Calu3 (cell line): ENCODE measurements at regions not wholly inside any gene's neighbourhood (a gene's known extent, or its start where the extent isn't known, plus 50 kb on each side); places are given as distances from the start of the nearest gene placed in this dataset.

Source experiments
- BruUV-seq: library from RNA; stranded (reverse); fragments of 400-500 nt; replicated peaks from 2 replicates; lab custom pipeline; 2021; lab: Mats Ljungman, UMichigan
- CTCF ChIA-PET: fragments of 300-600 bp; sonication (Branson Sonifier 250); formaldehyde crosslinking; loops from one replicate; lab custom pipeline; 2022; ENCODE audit warnings: antibody characterized with exemption; lab: Charles Lee
- DNase-seq: peaks from one replicate; pipeline ENCODE4 v3.0.0; 2022
- H3K27ac Mint-ChIP-seq: one replicate; pipeline ENCODE4 v1.8.0; 2022; ENCODE audit warnings: mixed read lengths; ENCODE audit not compliant: unreplicated experiment
- H3K27me3 Mint-ChIP-seq: one replicate; pipeline ENCODE4 v1.8.0; 2022; ENCODE audit warnings: mixed read lengths; ENCODE audit not compliant: unreplicated experiment
- H3K36me3 Mint-ChIP-seq: one replicate; pipeline ENCODE4 v1.8.0; 2022; ENCODE audit warnings: mild to moderate bottlenecking, moderate library complexity, mixed read lengths; ENCODE audit not compliant: insufficient read depth, unreplicated experiment
- H3K4me1 Mint-ChIP-seq: one replicate; pipeline ENCODE4 v1.8.0; 2022; ENCODE audit warnings: mild to moderate bottlenecking, low read depth, mixed read lengths; ENCODE audit not compliant: unreplicated experiment
- H3K4me3 Mint-ChIP-seq: one replicate; pipeline ENCODE4 v1.8.0; 2022; ENCODE audit warnings: mild to moderate bottlenecking, low read depth, moderate library complexity, mixed read lengths; ENCODE audit not compliant: unreplicated experiment
- H3K9me3 Mint-ChIP-seq: one replicate; pipeline ENCODE4 v1.8.0; 2022; ENCODE audit warnings: low read depth, mixed read lengths; ENCODE audit not compliant: unreplicated experiment
- intact Hi-C: fragments of 100-400 bp; cut with micrococcal nuclease; formaldehyde crosslinking; loops from one replicate; pipeline ENCODE4 v1.10.0; 2022; ENCODE audit not compliant: unreplicated experiment
- TF ChIP-seq, protein P1 (sequence below): fragments of 200-600 bp; IDR thresholded peaks from one replicate; pipeline ENCODE4 v1.8.0; 2022; ENCODE audit warnings: antibody characterized with exemption; ENCODE audit not compliant: unreplicated experiment

DNA sequence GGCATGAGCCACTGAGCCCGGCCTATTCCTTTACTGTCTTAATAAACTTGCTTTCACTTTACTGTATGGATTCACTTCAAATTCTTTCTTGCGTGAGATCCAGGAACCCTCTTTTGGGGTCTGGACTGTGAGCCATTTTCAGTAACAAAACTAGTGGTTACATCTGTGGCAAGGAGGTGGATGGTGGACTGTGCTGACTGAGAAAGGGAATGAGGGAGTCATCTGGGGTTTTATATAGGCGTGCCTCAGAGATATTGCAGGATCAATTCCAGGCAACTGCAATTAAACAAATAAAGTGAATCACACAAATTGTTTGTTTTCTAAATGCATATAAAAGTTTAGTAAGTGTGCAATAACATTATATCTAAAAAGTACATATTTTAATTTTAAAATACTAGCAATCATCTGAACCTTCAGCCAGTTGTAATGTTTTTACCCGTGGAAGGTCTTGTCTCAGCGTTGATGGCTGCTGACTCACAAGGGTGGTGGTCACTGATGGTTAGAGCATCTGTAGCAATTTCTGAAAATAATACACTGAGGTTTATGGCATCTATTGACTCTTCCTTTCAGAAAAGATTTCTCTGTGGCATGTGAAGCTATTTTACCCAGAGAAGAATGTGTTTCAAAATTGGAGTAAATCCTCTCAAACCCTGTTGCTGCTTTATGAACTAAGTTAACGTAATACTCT lies 111.4 kb upstream of the FKBP1C start:
- H3K27ac Mint-ChIP-seq = no peak overlapping the region
- peaks cover 11% of the 10 kb centered on the region for H3K9me3 Mint-ChIP-seq
- BruUV-seq = no TSS peak
- no peak overlapping the region for H3K4me3 Mint-ChIP-seq
- H3K36me3 Mint-ChIP-seq = no peaks in the 10 kb centered on the region
- intact Hi-C loops = no loop called here
- TF ChIP-seq, protein P1, sequence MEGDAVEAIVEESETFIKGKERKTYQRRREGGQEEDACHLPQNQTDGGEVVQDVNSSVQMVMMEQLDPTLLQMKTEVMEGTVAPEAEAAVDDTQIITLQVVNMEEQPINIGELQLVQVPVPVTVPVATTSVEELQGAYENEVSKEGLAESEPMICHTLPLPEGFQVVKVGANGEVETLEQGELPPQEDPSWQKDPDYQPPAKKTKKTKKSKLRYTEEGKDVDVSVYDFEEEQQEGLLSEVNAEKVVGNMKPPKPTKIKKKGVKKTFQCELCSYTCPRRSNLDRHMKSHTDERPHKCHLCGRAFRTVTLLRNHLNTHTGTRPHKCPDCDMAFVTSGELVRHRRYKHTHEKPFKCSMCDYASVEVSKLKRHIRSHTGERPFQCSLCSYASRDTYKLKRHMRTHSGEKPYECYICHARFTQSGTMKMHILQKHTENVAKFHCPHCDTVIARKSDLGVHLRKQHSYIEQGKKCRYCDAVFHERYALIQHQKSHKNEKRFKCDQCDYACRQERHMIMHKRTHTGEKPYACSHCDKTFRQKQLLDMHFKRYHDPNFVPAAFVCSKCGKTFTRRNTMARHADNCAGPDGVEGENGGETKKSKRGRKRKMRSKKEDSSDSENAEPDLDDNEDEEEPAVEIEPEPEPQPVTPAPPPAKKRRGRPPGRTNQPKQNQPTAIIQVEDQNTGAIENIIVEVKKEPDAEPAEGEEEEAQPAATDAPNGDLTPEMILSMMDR = no peak
- CTCF ChIA-PET = no interaction called here
- no peak for DNase-seq
- H3K27me3 Mint-ChIP-seq = no peaks in the 10 kb centered on the region
- H3K4me1 Mint-ChIP-seq = no peaks in the 10 kb centered on the region

DNA sequence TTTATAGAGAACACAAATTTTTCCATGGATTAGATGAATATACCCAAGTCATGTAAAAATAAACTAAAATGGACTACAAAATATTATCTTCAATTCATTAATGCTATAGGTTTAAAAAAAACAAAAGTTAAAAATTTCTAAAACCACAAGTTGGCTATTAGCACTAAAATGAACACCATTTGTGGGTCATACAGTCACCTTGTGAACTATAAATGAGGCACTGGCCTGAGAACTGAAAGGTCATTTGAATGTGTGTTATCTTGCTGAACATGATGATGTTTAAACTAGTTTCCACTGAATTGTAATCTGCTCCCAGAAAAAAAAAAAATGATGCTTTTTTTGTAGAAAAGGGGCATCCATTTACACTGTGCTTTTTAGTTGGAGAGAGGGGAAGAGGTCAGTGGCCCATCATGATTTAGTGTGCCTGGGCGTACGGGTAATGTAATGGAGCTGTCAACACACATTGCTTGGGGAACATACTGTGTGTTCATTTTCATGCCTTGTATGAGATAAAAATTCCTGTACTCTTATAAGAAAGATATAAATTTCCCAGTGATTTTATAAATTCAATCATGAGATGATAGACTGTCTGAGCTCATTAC lies 96.6 kb upstream of the FKBP1C start:
- H3K27ac Mint-ChIP-seq = no peak overlapping the region

DNA sequence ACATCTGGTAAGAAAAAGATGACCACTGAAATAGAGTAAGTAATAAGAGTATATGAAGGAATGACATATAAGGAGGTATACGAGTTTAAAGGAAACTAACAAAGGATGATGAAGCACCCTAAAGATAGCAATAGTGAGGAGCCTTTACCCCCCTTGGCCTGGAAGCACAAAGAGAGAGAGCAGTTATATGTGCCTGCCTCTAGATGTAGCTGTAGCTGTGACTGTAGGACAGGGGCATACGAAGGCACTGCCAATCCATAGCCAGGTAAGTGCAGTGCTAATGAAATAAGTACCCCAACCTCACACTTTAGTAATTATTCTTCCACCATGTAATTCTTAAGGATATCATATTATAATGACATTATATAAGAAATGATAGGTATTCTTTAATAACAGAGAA lies 90.1 kb upstream of the FKBP1C start:
- Mint-ChIP-seq H3K36me3 (no peaks in the 10 kb centered on the region), H3K4me1 (no peaks in the 10 kb centered on the region), H3K9me3 (peaks cover 5% of the 10 kb centered on the region), H3K4me3 (no peak overlapping the region), H3K27ac (no peak overlapping the region), H3K27me3 (no peaks in the 10 kb centered on the region)
- TF ChIP-seq, protein P1 = no peak
- CTCF ChIA-PET = no interaction called here
- no TSS peak for BruUV-seq
- DNase-seq = no peak
- intact Hi-C loops = no loop called here

More for the DNA sequence above, 96.6 kb upstream of the FKBP1C start:
- no TSS peak for BruUV-seq
- H3K4me1 Mint-ChIP-seq = no peaks in the 10 kb centered on the region
- H3K9me3 Mint-ChIP-seq = peaks cover 8% of the 10 kb centered on the region
- H3K27me3 Mint-ChIP-seq = no peaks in the 10 kb centered on the region
- no peak for DNase-seq
- H3K36me3 Mint-ChIP-seq = no peaks in the 10 kb centered on the region
- intact Hi-C loops = no loop called here
- TF ChIP-seq, protein P1 = no peak
- H3K4me3 Mint-ChIP-seq = no peak overlapping the region
- CTCF ChIA-PET = no interaction called here

DNA sequence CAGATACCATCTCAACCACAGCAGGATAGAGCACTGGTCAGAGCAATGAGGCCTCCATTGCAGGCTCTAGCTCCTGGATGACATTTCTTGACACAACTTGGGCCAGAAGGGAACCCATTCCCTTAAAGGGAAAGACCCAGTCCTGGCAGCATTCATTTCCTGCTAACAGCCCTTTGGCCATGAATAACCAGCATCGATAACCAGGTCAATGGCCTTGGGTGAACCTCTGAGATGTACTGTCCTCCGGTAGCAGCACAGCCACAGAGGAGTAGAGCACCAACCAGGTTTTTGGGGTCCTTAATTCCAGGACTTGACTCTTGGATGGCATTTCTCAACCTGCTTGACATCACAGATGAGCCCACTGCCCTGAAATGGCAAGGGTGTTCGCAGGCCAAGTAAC lies 71.2 kb upstream of the FKBP1C start:
- no peak for DNase-seq
- no peak overlapping the region for H3K27ac Mint-ChIP-seq
- peaks cover 9% of the 10 kb centered on the region for H3K9me3 Mint-ChIP-seq
- no peaks in the 10 kb centered on the region for H3K4me1 Mint-ChIP-seq
- TF ChIP-seq, protein P1 = no peak
- intact Hi-C loops = no loop called here
- CTCF ChIA-PET = no interaction called here
- no TSS peak for BruUV-seq
- H3K27me3 Mint-ChIP-seq = no peaks in the 10 kb centered on the region
- H3K36me3 Mint-ChIP-seq = no peaks in the 10 kb centered on the region
- H3K4me3 Mint-ChIP-seq = no peak overlapping the region
